ENCODE measurements at regions not wholly inside any gene's neighbourhood (a gene's known extent, or its start where the extent isn't known, plus 50 kb on each side); places are given as distances from the start of the nearest gene placed in this dataset.

DNA sequence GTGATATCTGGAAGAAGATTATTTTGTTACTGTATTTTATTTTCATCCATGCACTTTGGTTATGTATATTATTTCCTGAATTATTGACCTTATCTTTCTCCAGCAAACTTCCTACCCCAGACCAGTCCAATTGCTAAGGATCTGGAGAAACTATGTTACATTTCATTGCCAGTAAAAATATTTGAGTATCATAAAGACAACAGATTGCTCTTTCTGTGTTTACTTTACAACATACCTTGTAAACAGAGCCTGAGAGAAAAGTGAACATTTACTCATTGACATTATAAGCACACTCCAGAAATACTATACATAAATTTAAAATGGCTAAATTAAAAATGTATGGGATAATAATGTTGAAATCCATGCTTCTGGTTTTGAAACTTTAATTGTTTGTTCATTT is 186.2 kb upstream of the FAM3C start:
- no peaks in the 10 kb centered on the region for H3K9me2 ChIP-seq (ENCODE audit: insufficient read depth)
- H2AFZ ChIP-seq (ENCODE audit: low read depth, low read length, poor library complexity, severe bottlenecking): no peak overlapping the region
- H3K9me3 ChIP-seq (ENCODE audit: control insufficient read depth in 1 of 2, insufficient read depth in 1 of 2, low read depth in 1 of 2, low read length in 2 of 2): no peaks in the 10 kb centered on the region
- ATAC-seq: no peak
- RAD21 ChIA-PET (ENCODE audit: low non-redundant PET in 1 of 2, low total read pairs in 2 of 2, uncharacterized antibody in 2 of 2, unreplicated experiment in 2 of 2): no interaction called here
- POLR2A ChIA-PET: no interaction called here
- CTCF ChIA-PET: no interaction called here
- H3K4me1 ChIP-seq (ENCODE audit: control insufficient read depth in 1 of 2, insufficient read depth in 2 of 2, low read length in 2 of 2): no peaks in the 10 kb centered on the region
- H4K20me1 ChIP-seq (ENCODE audit: insufficient read depth): no peaks in the 10 kb centered on the region
- H3K27ac ChIP-seq (ENCODE audit: low read depth, low read length): no peak overlapping the region
- intact Hi-C loops (cut with micrococcal nuclease): no loop called here
- no peaks in the 10 kb centered on the region for H3K79me2 ChIP-seq (ENCODE audit: insufficient read depth, low read length)
- H3K36me3 ChIP-seq (ENCODE audit: control insufficient read depth in 1 of 2, insufficient read depth in 2 of 2, low read length in 2 of 2): no peaks in the 10 kb centered on the region
- TF ChIP-seq, protein P1, sequence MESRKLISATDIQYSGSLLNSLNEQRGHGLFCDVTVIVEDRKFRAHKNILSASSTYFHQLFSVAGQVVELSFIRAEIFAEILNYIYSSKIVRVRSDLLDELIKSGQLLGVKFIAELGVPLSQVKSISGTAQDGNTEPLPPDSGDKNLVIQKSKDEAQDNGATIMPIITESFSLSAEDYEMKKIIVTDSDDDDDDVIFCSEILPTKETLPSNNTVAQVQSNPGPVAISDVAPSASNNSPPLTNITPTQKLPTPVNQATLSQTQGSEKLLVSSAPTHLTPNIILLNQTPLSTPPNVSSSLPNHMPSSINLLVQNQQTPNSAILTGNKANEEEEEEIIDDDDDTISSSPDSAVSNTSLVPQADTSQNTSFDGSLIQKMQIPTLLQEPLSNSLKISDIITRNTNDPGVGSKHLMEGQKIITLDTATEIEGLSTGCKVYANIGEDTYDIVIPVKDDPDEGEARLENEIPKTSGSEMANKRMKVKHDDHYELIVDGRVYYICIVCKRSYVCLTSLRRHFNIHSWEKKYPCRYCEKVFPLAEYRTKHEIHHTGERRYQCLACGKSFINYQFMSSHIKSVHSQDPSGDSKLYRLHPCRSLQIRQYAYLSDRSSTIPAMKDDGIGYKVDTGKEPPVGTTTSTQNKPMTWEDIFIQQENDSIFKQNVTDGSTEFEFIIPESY (IDR thresholded peaks at IDR 0.05; ENCODE audit: extremely low read depth, insufficient replicate concordance, low read length): no peak
- no peak for TF ChIP-seq TCF7L2 (IDR thresholded peaks at IDR 0.05; ENCODE audit: borderline replicate concordance, extremely low read depth, insufficient read depth, insufficient read length)
- no peak for TF ChIP-seq EZH2 (IDR thresholded peaks at IDR 0.05)
- TF ChIP-seq POLR2AphosphoS5 (IDR thresholded peaks at IDR 0.05; ENCODE audit: low read depth, low read length): no peak
- TF ChIP-seq SIN3A (IDR thresholded peaks at IDR 0.05; ENCODE audit: low read depth): no peak
- no peak for TF ChIP-seq EZH2phosphoT487 (IDR thresholded peaks at IDR 0.05; ENCODE audit: borderline replicate concordance)
- no peak for TF ChIP-seq EGR1 (IDR thresholded peaks at IDR 0.05; ENCODE audit: low read depth)
- TF ChIP-seq RAD21 (IDR thresholded peaks at IDR 0.05; ENCODE audit: low read depth): no peak
- no peak for TF ChIP-seq CEBPB (IDR thresholded peaks at IDR 0.05; ENCODE audit: low read depth)
- no peak for TF ChIP-seq CBX3 (IDR thresholded peaks at IDR 0.05; ENCODE audit: low read depth)
- TF ChIP-seq, protein P2, sequence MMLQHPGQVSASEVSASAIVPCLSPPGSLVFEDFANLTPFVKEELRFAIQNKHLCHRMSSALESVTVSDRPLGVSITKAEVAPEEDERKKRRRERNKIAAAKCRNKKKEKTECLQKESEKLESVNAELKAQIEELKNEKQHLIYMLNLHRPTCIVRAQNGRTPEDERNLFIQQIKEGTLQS (IDR thresholded peaks at IDR 0.05): no peak
- no peak for TF ChIP-seq JUND (IDR thresholded peaks at IDR 0.05)
- no peak for DNase-seq (ENCODE audit: low read depth, low spot score)
- no TSS peak for BruUV-seq (replicated peaks)
- no peak overlapping the region for H3K4me3 ChIP-seq (replicated peaks in 1 of 2; ENCODE audit: low read depth in 1 of 2, low read length in 2 of 2)
- no peak overlapping the region for H3K9ac ChIP-seq (ENCODE audit: low read length)
- no peaks in the 10 kb centered on the region for H3K27me3 ChIP-seq (ENCODE audit: insufficient read depth, low read length)
- no peak overlapping the region for H3K4me2 ChIP-seq (ENCODE audit: low read length)
